H9 (cell line): ENCODE measurements at regions not wholly inside any gene's neighbourhood (a gene's known extent, or its start where the extent isn't known, plus 50 kb on each side); places are given as distances from the start of the nearest gene placed in this dataset.

Experiments
- DNase-seq: peaks from one replicate; pipeline ENCODE4 v3.0.0-alpha.2; 2017
- H2AFZ ChIP-seq: one replicate; pipeline ENCODE4 v1.6.1; 2013; ENCODE audit warnings: mild to moderate bottlenecking, low read length, control low read depth, moderate library complexity
- H2AK5ac ChIP-seq: 2 replicates; pipeline ENCODE4 v1.6.1; 2013; ENCODE audit warnings: low read length, control low read depth, mixed read lengths; ENCODE audit not compliant: insufficient read length
- H2BK120ac ChIP-seq: one replicate; pipeline ENCODE4 v1.6.1; 2013; ENCODE audit warnings: low read depth, mild to moderate bottlenecking, low read length, control low read depth, inconsistent platforms; ENCODE audit not compliant: poor library complexity, severe bottlenecking
- H2BK12ac ChIP-seq: 2 replicates; pipeline ENCODE4 v1.6.1; 2013; ENCODE audit warnings: low read length, control low read depth, mixed read lengths, low read depth; ENCODE audit not compliant: insufficient read length
- H2BK15ac ChIP-seq: 2 replicates; pipeline ENCODE4 v1.6.1; 2013; ENCODE audit warnings: low read depth, low read length, control low read depth
- H2BK20ac ChIP-seq: one replicate; pipeline ENCODE4 v1.6.1; 2013; ENCODE audit warnings: low read depth, mild to moderate bottlenecking, low read length, control low read depth, inconsistent platforms; ENCODE audit not compliant: poor library complexity, severe bottlenecking
- H2BK5ac ChIP-seq: 2 replicates; pipeline ENCODE4 v1.6.1; 2013; ENCODE audit warnings: low read length, control low read depth, mixed read lengths; ENCODE audit not compliant: insufficient read length
- H3K14ac ChIP-seq: 2 replicates; pipeline ENCODE4 v1.6.1; 2013; ENCODE audit warnings: low read length, control low read depth; ENCODE audit not compliant: insufficient read depth
- H3K18ac ChIP-seq: 2 replicates; pipeline ENCODE4 v1.6.1; 2013; ENCODE audit warnings: low read depth, mild to moderate bottlenecking, mixed read lengths, low read length, control low read depth; ENCODE audit not compliant: insufficient read length
- H3K23ac ChIP-seq: 2 replicates; pipeline ENCODE4 v1.6.1; 2013; ENCODE audit warnings: low read length, control low read depth, mixed read lengths, low read depth; ENCODE audit not compliant: insufficient read length
- H3K23me2 ChIP-seq: 2 replicates; pipeline ENCODE4 v1.6.1; 2013; ENCODE audit warnings: low read depth, mild to moderate bottlenecking, mixed read lengths, low read length, control low read depth; ENCODE audit not compliant: insufficient read length, poor library complexity, severe bottlenecking
- H3K27ac ChIP-seq: 2 replicates; pipeline ENCODE4 v1.5.1; 2013; ENCODE audit warnings: low read length, control low read depth, mixed read lengths, low read depth; ENCODE audit not compliant: insufficient read length
- H3K27me3 ChIP-seq: 2 replicates; pipeline ENCODE4 v1.6.1; 2013; ENCODE audit warnings: low read length, control low read depth, inconsistent platforms; ENCODE audit not compliant: insufficient read depth
- H3K4ac ChIP-seq: 2 replicates; pipeline ENCODE4 v1.6.1; 2013; ENCODE audit warnings: low read depth, mild to moderate bottlenecking, control low read depth, inconsistent platforms, low read length, moderate library complexity
- H3K4me1 ChIP-seq: 2 replicates; pipeline ENCODE4 v1.6.1; 2013; ENCODE audit warnings: low read length, control low read depth, inconsistent platforms; ENCODE audit not compliant: insufficient read depth
- H3K4me2 ChIP-seq: 2 replicates; pipeline ENCODE4 v1.6.1; 2013; ENCODE audit warnings: low read length, control low read depth, mixed read lengths; ENCODE audit not compliant: insufficient read length, insufficient read depth
- H3K56ac ChIP-seq: 2 replicates; pipeline ENCODE4 v1.6.1; 2013; ENCODE audit warnings: low read depth, mild to moderate bottlenecking, mixed read lengths, low read length, control low read depth; ENCODE audit not compliant: insufficient read length
- H3K79me1 ChIP-seq: 2 replicates; pipeline ENCODE4 v1.6.1; 2013; ENCODE audit warnings: low read depth, mild to moderate bottlenecking, moderate library complexity, low read length, control low read depth, inconsistent platforms; ENCODE audit not compliant: insufficient read depth, poor library complexity, severe bottlenecking
- H3K79me2 ChIP-seq: 2 replicates; pipeline ENCODE4 v1.6.1; 2013; ENCODE audit warnings: low read length, control low read depth, inconsistent platforms; ENCODE audit not compliant: insufficient read depth
- H3K9ac ChIP-seq: 2 replicates; pipeline ENCODE4 v1.6.1; 2013; ENCODE audit warnings: low read length, control low read depth, mixed read lengths; ENCODE audit not compliant: insufficient read length; ENCODE audit errors: extremely low read depth
- H3K9me3 ChIP-seq: one replicate; pipeline ENCODE4 v1.6.1; 2013; ENCODE audit warnings: low read depth, low read length, inconsistent platforms; ENCODE audit not compliant: control insufficient read depth
- H3T11ph ChIP-seq: one replicate; pipeline ENCODE4 v1.6.1; 2013; ENCODE audit warnings: mild to moderate bottlenecking, low read length, control low read depth, inconsistent platforms
- H4K20me1 ChIP-seq: one replicate; pipeline ENCODE4 v1.6.1; 2013; ENCODE audit not compliant: control insufficient read depth, insufficient read length, insufficient read depth
- H4K5ac ChIP-seq: 2 replicates; pipeline ENCODE4 v1.6.1; 2013; ENCODE audit warnings: low read depth, mild to moderate bottlenecking, mixed read lengths, low read length, control low read depth; ENCODE audit not compliant: insufficient read length
- H4K8ac ChIP-seq: replicated peaks from 2 replicates; pipeline ENCODE4 v1.6.1; 2013; ENCODE audit warnings: low read length, control low read depth, mixed read lengths, low read depth; ENCODE audit not compliant: insufficient read length
- H4K91ac ChIP-seq: 2 replicates; pipeline ENCODE4 v1.6.1; 2013; ENCODE audit warnings: low read depth, mild to moderate bottlenecking, moderate library complexity, mixed read lengths, low read length, control low read depth; ENCODE audit not compliant: insufficient read length
- H3K27ac Mint-ChIP-seq, 3 experiments: 2 replicates in 2 of 3; 3 replicates in 1 of 3; pipeline ENCODE4 v1.8.0; 2020 to 2021; ENCODE audit warnings: mixed read lengths in 3 of 3, mild to moderate bottlenecking in 1 of 3, moderate library complexity in 1 of 3
- H3K27me3 Mint-ChIP-seq: 2 replicates; pipeline ENCODE4 v1.8.0; 2021; ENCODE audit warnings: low read depth, mild to moderate bottlenecking, moderate library complexity, mixed read lengths
- H3K36me3 Mint-ChIP-seq, 3 experiments: 2 replicates in 2 of 3; 3 replicates in 1 of 3; pipeline ENCODE4 v1.8.0; 2020 to 2021; ENCODE audit warnings: low read depth in 3 of 3, mixed read lengths in 3 of 3; ENCODE audit not compliant: insufficient read depth in 1 of 3
- H3K4me1 Mint-ChIP-seq, 2 experiments: 2 replicates each; pipeline ENCODE4 v1.8.0; 2020; ENCODE audit warnings: mixed read lengths in 2 of 2
- H3K4me3 Mint-ChIP-seq, 2 experiments: 2 replicates in 1 of 2; 3 replicates in 1 of 2; pipeline ENCODE4 v1.8.0; 2020 to 2021; ENCODE audit warnings: mild to moderate bottlenecking in 2 of 2, mixed read lengths in 2 of 2, moderate library complexity in 1 of 2
- H3K9me3 Mint-ChIP-seq, 2 experiments: 2 replicates in 1 of 2; 3 replicates in 1 of 2; pipeline ENCODE4 v1.8.0; 2020; ENCODE audit warnings: mild to moderate bottlenecking in 2 of 2, mixed read lengths in 2 of 2, moderate library complexity in 1 of 2
- WGBS: extraction: QIAGEN DNeasy Blood & Tissue Kit; methylation state at CpG from one replicate; pipeline ENCODE4 v1.1.7; 2013; ENCODE audit warnings: missing lambda C conversion rate, low lambda C conversion rate, mixed read lengths; ENCODE audit not compliant: insufficient read length; ENCODE audit errors: extremely low coverage; 5-methylcytosine and 5-hydroxymethylcytosine counted together
- TF ChIP-seq, protein P1 (sequence below): fragments of 200-600 bp; sonication (generic); conservative IDR thresholded peaks from 3 replicates; pipeline ENCODE4 v1.8.0; 2021; ENCODE audit warnings: antibody characterized with exemption, mild to moderate bottlenecking

DNA sequence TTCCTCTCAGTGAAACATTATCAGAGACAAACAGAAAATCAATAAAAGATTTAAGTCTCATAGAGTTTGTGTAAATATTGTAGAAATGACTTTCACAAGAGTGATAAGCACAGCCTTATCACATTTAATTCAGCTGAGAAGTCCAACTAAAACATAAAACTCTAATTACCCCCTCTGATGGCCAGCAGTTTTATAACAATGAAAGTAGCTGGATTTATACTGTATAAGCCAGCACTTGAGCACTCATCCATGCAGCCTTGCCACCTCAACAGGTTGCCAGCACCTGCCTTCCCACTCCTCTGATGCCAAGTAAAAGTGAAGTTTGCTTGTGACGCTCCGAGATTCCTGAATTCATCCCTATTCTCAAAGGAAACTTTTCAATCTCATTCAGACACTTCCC, 103.0 kb upstream of the STK39 start:
- Mint-ChIP-seq H3K4me3 (no peak overlapping the region), H3K27ac (no peak overlapping the region)

More for the DNA sequence above, 103.0 kb upstream of the STK39 start:
- H3K36me3 Mint-ChIP-seq, result peaks cover 8 to 20% (median 10%) of the 10 kb centered on the region in 3 experiments
- Histone ChIP-seq H2BK20ac (no peak overlapping the region), H2BK12ac (no peak overlapping the region), H4K91ac (no peak overlapping the region), H2BK120ac (no peak overlapping the region), H3K4me1 (peaks cover 4% of the 10 kb centered on the region; the same call in 1 of the 2 replicates), H3K79me2 (no peaks in the 10 kb centered on the region), H2AK5ac (no peak overlapping the region), H4K8ac (no peak overlapping the region), H3T11ph (no peak overlapping the region), H3K79me1 (no peaks in the 10 kb centered on the region), H2AFZ (no peak overlapping the region), H3K23me2 (peaks cover 6% of the 10 kb centered on the region), H2BK5ac (no peak overlapping the region), H4K20me1 (no peaks in the 10 kb centered on the region), H3K23ac (no peak overlapping the region), H3K9me3 (no peaks in the 10 kb centered on the region), H4K5ac (no peak overlapping the region), H3K18ac (no peak overlapping the region), H3K9ac (no peak overlapping the region), H3K4me2 (no peak overlapping the region), H3K27me3 (no peaks in the 10 kb centered on the region), H3K27ac (no peak overlapping the region), H2BK15ac (no peak overlapping the region), H3K14ac (no peak overlapping the region), H3K56ac (no peak overlapping the region), H3K4ac (no peak overlapping the region)
- no CpG with 5 or more reads among the region's 2 CpGs for WGBS
- H3K27me3 Mint-ChIP-seq, result no peaks in the 10 kb centered on the region
- TF ChIP-seq, protein P1, sequence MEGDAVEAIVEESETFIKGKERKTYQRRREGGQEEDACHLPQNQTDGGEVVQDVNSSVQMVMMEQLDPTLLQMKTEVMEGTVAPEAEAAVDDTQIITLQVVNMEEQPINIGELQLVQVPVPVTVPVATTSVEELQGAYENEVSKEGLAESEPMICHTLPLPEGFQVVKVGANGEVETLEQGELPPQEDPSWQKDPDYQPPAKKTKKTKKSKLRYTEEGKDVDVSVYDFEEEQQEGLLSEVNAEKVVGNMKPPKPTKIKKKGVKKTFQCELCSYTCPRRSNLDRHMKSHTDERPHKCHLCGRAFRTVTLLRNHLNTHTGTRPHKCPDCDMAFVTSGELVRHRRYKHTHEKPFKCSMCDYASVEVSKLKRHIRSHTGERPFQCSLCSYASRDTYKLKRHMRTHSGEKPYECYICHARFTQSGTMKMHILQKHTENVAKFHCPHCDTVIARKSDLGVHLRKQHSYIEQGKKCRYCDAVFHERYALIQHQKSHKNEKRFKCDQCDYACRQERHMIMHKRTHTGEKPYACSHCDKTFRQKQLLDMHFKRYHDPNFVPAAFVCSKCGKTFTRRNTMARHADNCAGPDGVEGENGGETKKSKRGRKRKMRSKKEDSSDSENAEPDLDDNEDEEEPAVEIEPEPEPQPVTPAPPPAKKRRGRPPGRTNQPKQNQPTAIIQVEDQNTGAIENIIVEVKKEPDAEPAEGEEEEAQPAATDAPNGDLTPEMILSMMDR, result 0 out of 3 replicates have a peak, but pooled peaks have one; percentile 16
- DNase-seq, result no peak
- H3K4me1 Mint-ChIP-seq, result peaks cover 24 to 30% of the 10 kb centered on the region in 2 experiments
- peaks cover 23 to 27% of the 10 kb centered on the region in 2 experiments for H3K9me3 Mint-ChIP-seq
